BJ (cell line): ENCODE measurements at regions not wholly inside any gene's neighbourhood (a gene's known extent, or its start where the extent isn't known, plus 50 kb on each side); places are given as distances from the start of the nearest gene placed in this dataset.

ENCODE experiments used
- CTCF ChIA-PET: fragments of 350-600 bp; formaldehyde crosslinking; extraction: SDS; loops from one replicate; lab custom pipeline; 2021; ENCODE audit warnings: antibody characterized with exemption, inconsistent platforms; lab: Yijun Ruan, JAX
- POLR2A ChIA-PET: fragments of 300-600 bp; sonication (Branson Sonifier 250); formaldehyde crosslinking; extraction: SDS; loops from one replicate; lab custom pipeline; 2021; ENCODE audit warnings: antibody characterized with exemption; lab: Charles Lee
- DNase-seq: peaks from one replicate; pipeline ENCODE4 v3.0.0-alpha.2; 2011; ENCODE audit warnings: low read depth
- H3K27me3 ChIP-seq: 2 replicates; pipeline ENCODE4 v1.6.0; 2011; ENCODE audit warnings: low read length; ENCODE audit not compliant: control insufficient read depth, insufficient read depth
- H3K36me3 ChIP-seq: 2 replicates; pipeline ENCODE4 v1.5.1; 2011; ENCODE audit warnings: low read length; ENCODE audit not compliant: control insufficient read depth, insufficient read depth
- H3K4me3 ChIP-seq: 2 replicates; pipeline ENCODE4 v1.5.1; 2011; ENCODE audit warnings: low read depth, mild to moderate bottlenecking, control low read depth, low read length
- TF ChIP-seq, protein P1 (sequence below): IDR thresholded peaks from 2 replicates; pipeline ENCODE4 v1.5.1; 2011; ENCODE audit warnings: low read depth, mild to moderate bottlenecking, control low read depth, inconsistent platforms, low read length, moderate library complexity; ENCODE audit not compliant: insufficient read depth

DNA sequence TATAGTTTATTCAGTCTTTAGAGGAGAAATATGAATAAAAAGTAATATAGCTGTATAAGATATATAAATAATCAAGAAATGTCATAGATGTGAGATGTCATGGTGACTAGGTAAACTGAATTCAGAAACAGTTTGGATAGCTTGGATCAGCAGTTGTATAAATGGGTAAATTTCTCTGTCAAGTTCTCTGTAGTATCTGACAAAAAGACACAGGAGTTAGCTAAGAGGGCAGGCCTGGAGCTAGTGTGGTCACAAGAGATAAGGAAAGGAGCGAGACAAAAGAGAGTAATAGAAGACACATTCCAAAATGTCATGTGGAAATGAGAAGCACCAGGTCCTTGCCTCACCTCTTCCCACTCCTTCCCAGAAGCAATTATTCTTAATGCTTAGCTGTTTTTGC lies 349.0 kb downstream of the LMO7 start:
- CTCF ChIA-PET: interaction anchor here (0.6 kb wide), 1 partner anchor 33 kb away, joined by 3 read pairs; no protein-coding TSS in a partner anchor
- no peaks in the 10 kb centered on the region for H3K27me3 ChIP-seq
- DNase-seq: no peak
- TF ChIP-seq, protein P1, sequence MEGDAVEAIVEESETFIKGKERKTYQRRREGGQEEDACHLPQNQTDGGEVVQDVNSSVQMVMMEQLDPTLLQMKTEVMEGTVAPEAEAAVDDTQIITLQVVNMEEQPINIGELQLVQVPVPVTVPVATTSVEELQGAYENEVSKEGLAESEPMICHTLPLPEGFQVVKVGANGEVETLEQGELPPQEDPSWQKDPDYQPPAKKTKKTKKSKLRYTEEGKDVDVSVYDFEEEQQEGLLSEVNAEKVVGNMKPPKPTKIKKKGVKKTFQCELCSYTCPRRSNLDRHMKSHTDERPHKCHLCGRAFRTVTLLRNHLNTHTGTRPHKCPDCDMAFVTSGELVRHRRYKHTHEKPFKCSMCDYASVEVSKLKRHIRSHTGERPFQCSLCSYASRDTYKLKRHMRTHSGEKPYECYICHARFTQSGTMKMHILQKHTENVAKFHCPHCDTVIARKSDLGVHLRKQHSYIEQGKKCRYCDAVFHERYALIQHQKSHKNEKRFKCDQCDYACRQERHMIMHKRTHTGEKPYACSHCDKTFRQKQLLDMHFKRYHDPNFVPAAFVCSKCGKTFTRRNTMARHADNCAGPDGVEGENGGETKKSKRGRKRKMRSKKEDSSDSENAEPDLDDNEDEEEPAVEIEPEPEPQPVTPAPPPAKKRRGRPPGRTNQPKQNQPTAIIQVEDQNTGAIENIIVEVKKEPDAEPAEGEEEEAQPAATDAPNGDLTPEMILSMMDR: no peak
- H3K4me3 ChIP-seq: no peak overlapping the region
- POLR2A ChIA-PET: no interaction called here
- no peaks in the 10 kb centered on the region for H3K36me3 ChIP-seq

GRCh38 chr13:75978818-75979217 lies 342.7 kb downstream of the LMO7 start:
- CTCF ChIA-PET: no interaction called here
- TF ChIP-seq, protein P1: no peak
- no peak for DNase-seq
- Histone ChIP-seq H3K27me3 (no peaks in the 10 kb centered on the region), H3K4me3 (no peak overlapping the region), H3K36me3 (no peaks in the 10 kb centered on the region)
- POLR2A ChIA-PET: no interaction called here

GRCh38 chr13:75968103-75968838 lies 332.1 kb downstream of the LMO7 start:
- ChIA-PET CTCF (no interaction called here), POLR2A (no interaction called here)
- no peak for DNase-seq
- no peak overlapping the region for H3K4me3 ChIP-seq
- TF ChIP-seq, protein P1: no peak
- no peaks in the 10 kb centered on the region for H3K36me3 ChIP-seq
- no peaks in the 10 kb centered on the region for H3K27me3 ChIP-seq

- ChIA-PET POLR2A (no interaction called here), CTCF (interaction anchor here (1.0 kb wide), 1 partner anchor 43 kb away, joined by 3 read pairs; no protein-coding TSS in a partner anchor)
- TF ChIP-seq, protein P1: no peak
- no peaks in the 10 kb centered on the region for H3K27me3 ChIP-seq
- no peaks in the 10 kb centered on the region for H3K36me3 ChIP-seq
- H3K4me3 ChIP-seq: no peak overlapping the region
- no peak for DNase-seq
Observed at GRCh38 chr13:75963302-75963701, 327.2 kb downstream of the LMO7 start.

- Histone ChIP-seq H3K36me3 (no peaks in the 10 kb centered on the region), H3K4me3 (no peak overlapping the region), H3K27me3 (no peaks in the 10 kb centered on the region)
- CTCF ChIA-PET: no interaction called here
- DNase-seq: no peak
- POLR2A ChIA-PET: no interaction called here
- TF ChIP-seq, protein P1: no peak
Observed at GRCh38 chr13:75961911-75962310, 325.8 kb downstream of the LMO7 start.
